ENCODE measurements at regions not wholly inside any gene's neighbourhood (a gene's known extent, or its start where the extent isn't known, plus 50 kb on each side); places are given as distances from the start of the nearest gene placed in this dataset.
"Not testable (repeated sequence)": the region's sequence is repeated elsewhere in the genome, so short reads cannot be mapped to it uniquely, and the experiment has no call there.

- DNase-seq: not testable (repeated sequence)
Observed at GRCh38 chr11:11715075-11715474, 93.3 kb upstream of the GALNT18 start.

GRCh38 chr11:11710556-11710955 lies 88.8 kb upstream of the GALNT18 start:
- no peak for DNase-seq

GRCh38 chr11:11709447-11710239 lies 87.8 kb upstream of the GALNT18 start:
- no peak for DNase-seq

DNA sequence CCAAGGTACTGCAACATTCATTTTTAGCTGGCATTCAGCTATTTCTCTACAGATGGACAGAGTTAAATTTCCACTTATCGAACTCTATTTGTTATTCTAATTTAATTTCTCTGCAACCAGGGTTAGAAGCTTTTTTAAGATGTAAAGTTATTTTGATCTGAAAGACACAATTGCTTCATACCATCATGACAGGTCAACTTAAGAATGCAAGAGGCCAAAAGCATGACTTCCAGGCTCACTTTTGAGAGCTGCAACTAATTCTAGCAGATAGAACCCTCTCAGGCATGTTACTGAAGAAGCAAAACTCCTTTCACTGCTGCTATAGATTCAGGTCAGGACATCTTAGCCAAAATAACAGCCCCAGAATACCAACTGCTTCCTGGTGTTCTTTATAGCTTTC lies 86.5 kb upstream of the GALNT18 start:
- DNase-seq: no peak

GRCh38 chr11:11706028-11706427 lies 84.2 kb upstream of the GALNT18 start:
- DNase-seq: no peak

- DNase-seq: no peak
Observed at GRCh38 chr11:11703885-11704284, 82.1 kb upstream of the GALNT18 start.

GRCh38 chr11:11701070-11701469 lies 79.3 kb upstream of the GALNT18 start:
- DNase-seq: no peak

GRCh38 chr11:11697796-11698195 lies 76.0 kb upstream of the GALNT18 start:
- no peak for DNase-seq

- DNase-seq: no peak
Observed at GRCh38 chr11:11691296-11692151, 69.7 kb upstream of the GALNT18 start.

- no peak for DNase-seq
Observed at GRCh38 chr11:11681536-11681935, 59.7 kb upstream of the GALNT18 start.

GRCh38 chr11:11677672-11678356 lies 56.0 kb upstream of the GALNT18 start:
- DNase-seq: no peak

DNA sequence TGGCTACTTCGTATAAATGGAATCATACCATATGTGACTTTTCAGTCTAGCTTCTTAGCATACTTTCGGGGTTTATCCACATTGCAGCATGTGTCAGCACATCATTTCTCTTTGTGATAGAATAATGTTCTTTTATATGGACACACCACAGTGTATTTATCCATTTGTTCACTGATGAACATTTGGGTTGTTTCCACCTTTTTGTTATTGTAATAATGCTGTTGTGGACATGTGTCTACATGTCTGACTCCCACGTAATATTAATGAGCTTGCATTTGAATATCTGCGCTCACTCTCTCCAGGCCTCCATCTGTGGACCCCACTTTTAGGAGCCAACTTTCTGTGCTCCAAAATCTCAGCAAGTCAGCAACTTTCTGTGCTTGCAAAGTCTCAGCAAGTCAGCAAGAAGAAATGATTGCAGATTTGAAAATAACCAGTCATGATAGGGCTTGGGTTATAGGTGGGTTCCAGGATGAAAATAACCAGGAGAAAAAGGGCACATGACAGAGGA lies 53.9 kb upstream of the GALNT18 start:
- no peak for DNase-seq

GRCh38 chr11:11672789-11673188 lies 51.0 kb upstream of the GALNT18 start:
- DNase-seq: no peak

DNA sequence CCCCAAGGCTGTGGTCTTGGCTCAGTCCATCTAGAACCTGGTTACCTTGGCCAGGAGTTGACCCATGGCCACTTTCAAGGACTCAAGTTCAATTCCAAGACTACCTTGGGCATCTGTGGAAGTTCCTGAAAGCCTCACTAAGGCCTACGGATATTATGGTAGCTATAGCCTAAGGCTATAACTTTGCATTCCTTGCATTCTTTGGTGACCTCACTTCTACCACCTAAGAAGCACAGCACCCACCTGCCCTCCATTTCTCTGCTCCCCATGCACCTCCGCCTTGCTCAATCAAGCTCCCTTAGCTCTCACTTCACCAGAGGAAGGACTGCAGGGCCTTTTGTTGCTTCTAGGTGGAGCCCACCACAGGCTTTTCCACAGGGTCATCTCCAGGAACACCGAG lies 50.3 kb upstream of the GALNT18 start:
- no peak for DNase-seq

All from stimulated activated naive CD4-positive, alpha-beta T cell (primary cell).